GM21526 (cell line): ENCODE measurements at regions not wholly inside any gene's neighbourhood (a gene's known extent, or its start where the extent isn't known, plus 50 kb on each side); places are given as distances from the start of the nearest gene placed in this dataset.

Source experiments
- ATAC-seq: cut with Tn5 transposase; IDR thresholded peaks from one replicate; pipeline ENCODE4 v1.9.1; 2021; ENCODE audit warnings: moderate library complexity; ENCODE audit not compliant: unreplicated experiment, low FRiP score

DNA sequence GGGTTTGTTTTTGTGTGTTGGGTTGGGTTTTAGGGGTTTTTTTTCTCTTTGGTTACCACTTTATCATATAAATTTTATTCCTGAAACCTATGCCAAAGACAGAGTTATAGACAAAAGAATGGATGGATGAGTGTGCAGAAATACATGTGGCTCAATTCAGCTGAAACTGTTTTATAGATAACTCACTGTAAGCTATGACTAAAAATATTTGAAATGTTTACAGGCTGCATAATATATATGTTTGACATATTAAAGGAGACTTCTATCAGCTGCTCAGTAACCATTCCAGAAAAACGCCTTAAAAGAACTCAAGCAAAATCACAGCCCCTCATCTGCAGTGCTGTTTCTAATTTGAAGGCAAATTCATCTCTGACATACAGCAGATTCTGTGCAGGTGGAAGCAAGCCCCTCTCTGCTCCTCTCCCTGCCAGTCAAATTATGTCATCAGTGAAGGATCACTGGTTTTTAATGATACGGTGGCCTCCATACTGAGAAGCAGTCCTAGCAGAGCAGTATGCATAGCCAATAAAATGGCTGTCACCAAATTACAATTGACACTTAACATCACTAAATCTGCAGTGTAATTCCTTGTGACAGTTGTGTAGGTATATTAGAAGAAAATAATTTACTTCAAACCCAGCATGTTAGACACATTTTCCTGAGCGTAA, 301.6 kb downstream of the NR2F1-AS1 start:
- ATAC-seq: no peak

DNA sequence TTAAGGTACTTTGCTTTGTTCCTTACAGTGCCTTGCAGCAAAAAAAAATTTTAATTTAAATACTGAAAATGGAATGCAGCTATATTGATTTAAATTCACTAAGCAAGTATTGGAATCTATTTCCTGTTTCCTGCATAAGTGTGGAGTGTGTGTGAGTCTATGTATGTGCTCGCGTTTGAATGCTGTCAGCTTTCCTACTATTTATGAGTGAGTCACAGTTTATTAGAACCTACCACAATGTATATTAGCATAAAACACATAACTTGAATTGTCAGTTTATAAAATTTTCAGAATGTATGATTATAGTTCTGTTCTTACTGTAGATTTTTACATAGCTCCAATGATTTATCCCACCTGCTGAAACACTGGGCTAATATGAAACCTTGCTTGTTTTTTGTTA, 302.1 kb downstream of the NR2F1-AS1 start:
- ATAC-seq: no peak

DNA sequence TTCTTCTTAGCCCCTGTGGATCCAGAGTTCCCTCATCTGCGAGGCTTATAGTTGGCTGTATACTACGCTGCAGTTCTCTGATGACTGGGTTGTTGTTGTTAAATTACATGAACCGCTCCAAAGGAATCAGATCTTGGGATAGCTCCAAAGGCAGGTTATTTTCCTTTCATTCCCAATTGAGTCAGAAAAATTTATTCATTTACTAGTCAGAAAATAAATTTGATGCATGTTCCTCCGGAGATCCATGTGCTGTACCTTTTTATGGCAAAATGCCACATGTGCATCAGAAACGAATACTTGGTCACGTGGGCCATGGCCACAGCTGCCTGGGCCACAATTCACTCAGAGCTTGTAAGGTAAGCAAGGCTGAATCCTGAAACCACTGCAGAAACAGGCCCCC, 304.0 kb downstream of the NR2F1-AS1 start:
- no peak for ATAC-seq

DNA sequence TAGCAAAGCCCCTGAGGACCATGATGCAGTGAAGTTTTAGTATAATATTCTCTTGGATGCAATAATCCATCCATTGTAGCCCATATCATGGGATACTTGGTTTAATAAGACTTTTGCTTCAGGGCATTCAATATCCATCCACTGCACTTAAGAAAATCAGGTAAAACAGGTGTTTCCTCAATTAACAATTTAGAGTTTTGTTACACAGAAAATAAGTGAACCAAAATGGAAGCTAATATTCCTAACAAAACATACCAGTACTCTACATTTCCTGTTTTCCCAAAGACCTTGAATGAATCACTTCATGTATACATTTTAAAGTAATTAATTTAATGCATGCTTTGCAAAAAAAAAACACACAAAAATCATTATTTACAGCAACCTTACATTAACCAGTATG, 305.6 kb downstream of the NR2F1-AS1 start:
- no peak for ATAC-seq

DNA sequence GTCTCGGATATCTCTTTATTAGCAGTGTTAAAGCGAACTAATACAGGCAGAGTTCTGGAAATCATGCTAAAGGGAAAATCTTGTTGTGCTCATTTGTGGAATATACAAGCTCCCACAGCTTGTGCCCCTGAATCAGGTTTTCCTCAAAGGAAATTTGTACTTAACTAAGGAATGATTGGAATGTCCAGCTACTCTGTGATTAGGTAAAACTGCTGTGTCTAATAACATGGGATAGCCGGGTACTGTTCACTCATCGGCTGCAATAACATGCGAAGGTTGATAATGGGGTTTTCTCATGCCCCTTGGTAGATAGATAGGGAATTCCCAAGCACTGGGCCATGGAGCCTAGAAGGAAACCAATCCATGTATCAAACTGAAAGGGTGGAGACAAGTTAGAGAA, 306.7 kb downstream of the NR2F1-AS1 start:
- ATAC-seq: no peak

DNA sequence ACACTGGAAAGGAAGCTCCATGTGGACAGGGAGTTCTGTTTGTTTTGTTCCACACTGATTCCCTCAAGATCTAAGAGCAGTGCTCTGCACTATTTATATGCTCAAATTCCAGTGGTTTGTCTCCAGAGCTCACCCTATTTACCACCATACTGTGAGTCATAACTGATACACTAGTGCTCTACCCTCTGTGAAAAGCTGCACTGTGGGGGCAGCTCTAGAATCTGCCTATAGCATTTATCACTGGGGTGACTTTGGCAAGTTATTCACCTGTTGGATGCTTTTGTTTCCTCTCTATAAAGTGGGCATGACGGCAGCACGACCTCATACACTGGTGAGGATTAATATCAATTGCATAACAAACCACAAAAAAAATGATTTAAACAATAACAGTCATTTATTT, 307.8 kb downstream of the NR2F1-AS1 start:
- no peak for ATAC-seq

DNA sequence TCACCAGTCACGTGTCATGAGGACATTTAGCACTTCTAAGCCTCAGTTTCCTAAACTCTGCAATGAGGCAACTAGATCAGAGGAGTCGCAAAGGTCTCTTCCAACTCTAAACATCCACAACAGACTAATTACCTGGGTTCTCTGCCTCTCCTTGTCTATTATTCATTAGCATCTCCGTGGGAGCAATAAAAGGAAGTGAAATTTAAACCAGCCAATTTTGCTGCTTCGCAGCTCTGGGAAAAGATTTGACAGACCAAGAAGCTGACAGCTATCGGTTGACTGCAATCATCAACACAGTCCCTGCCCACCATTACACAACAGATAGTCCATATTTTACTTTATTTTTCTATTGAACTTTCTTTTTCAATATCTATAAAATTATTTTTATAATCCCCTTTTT, 308.9 kb downstream of the NR2F1-AS1 start:
- ATAC-seq: no peak

DNA sequence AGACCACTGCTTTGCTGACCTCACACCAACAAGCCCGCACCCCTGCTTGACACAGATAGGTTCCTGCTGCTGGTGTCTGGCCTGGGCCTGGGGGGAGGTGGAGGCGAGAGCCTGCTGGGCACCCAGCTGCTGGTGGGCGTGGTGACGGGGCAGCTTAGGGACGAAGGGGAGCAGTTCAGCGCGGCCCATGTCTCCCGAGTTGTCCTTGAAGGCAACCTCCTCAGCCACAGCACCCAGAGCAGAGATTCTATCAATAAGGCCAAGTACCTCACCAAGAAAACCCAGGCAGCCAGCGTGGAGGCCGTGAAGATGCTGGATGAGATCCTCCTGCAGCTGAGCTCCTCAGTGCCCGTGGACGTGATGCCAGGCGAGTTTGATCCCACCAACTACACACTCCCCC, 313.3 kb downstream of the NR2F1-AS1 start:
- ATAC-seq: no peak

DNA sequence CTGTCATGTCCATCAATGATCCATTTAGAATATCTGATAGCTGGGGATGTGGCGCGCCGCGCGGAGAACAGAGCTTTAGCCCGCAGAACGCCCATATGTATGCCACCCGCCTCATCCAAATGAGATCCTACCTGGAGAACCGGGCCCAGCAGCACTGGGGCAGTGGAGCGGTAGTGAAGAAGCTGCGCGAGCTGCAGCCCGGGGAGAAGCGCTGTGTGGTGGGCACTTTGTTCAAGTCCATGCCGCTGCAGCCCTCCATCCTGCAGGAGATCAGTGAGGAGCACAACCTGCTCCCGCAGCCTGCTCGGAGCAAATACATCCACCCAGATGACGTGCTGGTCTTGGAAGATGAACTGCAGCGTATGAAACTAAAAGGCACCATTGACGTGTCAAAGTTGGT, 313.7 kb downstream of the NR2F1-AS1 start:
- ATAC-seq: no peak

DNA sequence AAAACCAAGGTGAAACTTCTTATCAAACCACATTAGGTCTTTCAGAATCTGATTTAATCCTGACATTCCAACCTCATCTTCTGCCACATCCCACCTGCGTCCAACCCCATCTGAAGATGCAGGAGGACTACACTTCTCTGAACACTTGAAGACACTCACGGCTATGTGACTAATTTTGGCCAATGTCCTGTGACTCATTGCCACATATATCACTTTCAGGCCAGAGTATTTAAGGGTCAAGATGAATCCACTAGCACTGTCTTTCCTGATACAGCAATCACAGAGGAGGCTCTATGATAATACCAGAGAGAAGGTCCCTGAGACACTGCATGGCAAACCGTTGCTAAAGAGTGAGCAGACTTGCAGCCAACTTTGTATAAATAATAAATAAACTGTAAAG, 323.4 kb downstream of the NR2F1-AS1 start:
- no peak for ATAC-seq

DNA sequence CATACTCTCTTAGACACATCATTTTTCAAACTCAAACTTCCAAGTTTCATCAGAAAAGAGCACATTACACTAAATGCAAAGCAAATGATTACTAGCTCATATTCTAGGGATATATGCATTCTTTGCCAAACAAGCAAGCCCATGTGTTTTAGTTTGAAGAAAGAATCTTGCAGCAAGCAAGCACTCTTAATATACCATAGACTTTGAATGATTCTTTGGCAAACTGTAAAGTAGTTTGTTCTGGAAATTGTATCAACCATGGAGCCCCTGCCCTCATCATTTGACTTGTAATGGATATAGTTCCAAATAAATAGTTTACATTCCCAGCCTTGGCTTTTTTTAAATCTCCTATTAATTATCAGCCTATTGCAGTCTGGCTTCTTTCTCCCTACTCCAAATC, 325.2 kb downstream of the NR2F1-AS1 start:
- ATAC-seq: no peak

DNA sequence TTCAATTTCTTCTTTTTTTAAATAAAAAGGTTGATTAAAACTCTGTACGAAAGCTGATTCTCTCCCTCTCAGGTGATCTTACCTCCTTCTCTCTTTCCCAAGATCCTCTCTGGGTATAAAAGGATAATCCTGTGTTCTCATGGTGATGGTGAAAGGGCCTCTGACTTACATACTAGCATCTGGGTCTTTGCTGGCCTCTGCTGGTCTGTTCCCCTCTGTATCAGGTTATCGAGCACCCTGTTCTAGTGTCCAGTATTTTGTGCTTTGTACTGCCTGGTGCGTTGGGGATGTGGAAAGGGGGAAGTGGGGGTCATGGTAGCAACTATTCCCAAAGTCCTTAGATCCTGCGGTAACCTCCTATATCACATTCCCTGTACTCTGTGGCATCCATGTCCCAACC, 328.9 kb downstream of the NR2F1-AS1 start:
- no peak for ATAC-seq

DNA sequence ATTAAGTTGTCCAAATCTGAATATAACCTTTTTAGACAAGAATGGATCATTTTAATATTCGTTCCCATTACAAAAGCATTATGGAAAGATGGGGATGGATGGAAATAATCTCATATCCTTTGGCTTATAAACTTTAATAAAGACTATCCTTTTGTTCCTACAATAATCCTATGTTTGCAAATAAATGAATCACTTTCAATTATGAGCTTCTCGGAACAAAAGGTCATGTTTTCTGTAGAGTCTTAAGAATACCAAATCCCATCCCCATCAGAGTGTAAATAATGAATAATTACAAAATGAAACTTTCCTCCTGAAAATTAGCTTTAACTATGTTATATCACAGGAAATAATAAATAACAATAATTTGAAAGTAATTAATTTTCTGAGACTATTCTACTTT, 329.7 kb downstream of the NR2F1-AS1 start:
- no peak for ATAC-seq

DNA sequence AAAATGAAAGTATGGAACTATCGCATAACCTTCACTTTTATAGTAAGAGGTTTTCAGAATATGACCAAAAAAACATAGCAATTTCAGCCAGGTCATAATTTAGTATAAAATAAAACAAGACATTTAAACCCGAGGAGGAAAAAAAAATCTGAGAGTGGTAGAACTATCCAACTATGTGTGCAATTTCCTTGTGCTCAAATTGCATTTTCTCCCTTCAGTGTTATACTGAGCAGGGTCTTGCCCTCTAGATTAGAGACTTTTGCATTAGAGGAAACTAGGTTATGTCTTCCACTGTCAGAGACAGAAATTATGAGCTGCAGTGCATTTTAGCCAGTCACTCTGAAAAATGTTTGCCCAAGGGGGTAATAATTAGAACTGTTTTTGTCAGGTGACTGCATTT, 330.6 kb downstream of the NR2F1-AS1 start:
- ATAC-seq: no peak

DNA sequence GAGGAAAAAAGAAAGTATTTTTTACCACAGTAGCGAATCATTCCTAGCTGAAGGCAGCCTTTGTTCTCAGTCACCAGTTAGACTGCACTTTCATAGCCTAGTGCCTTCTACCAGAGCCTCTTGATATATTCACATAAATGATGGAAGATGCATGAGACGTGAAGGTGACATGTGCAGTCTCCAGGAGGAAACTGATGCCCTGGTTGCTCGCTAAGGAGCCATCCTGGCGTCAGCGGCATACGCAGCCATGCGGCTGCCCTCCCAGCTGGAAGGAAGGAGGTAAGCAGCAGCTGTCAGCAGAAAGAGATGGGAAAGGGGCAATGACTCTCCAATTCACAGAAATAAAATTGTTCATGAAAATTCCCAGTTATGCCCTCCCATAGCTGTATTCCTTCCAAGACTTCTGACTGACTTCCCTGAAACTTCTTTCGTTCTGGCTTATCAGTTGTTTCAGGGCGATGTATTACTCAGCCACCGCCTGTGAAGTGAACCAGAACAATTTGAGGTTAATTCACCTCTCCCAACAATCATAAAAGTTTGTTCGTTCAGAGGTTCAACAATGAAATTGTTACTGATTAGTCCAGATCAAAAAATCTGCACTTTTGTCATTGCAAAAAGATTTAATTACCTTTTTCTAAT, 331.2 kb downstream of the NR2F1-AS1 start:
- ATAC-seq: no peak

DNA sequence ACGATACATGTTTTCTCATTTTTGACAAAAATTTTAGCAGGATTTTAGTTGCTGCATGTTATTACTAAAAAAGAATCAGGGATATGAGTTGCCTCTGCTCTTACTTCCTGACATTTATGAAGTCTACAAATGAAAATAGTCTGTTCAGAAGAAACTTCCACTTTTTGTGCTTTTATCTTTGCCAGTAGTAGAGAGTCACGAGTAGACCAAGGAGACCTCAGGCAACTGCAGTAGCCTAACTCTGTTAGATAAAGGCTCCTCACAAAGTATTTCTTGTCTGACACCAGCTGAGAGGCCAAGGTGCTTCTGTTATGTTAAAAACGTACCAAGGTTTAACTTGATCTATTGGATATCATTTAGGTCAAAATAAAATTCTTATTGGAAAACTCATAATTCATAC, 333.9 kb downstream of the NR2F1-AS1 start:
- ATAC-seq: no peak

DNA sequence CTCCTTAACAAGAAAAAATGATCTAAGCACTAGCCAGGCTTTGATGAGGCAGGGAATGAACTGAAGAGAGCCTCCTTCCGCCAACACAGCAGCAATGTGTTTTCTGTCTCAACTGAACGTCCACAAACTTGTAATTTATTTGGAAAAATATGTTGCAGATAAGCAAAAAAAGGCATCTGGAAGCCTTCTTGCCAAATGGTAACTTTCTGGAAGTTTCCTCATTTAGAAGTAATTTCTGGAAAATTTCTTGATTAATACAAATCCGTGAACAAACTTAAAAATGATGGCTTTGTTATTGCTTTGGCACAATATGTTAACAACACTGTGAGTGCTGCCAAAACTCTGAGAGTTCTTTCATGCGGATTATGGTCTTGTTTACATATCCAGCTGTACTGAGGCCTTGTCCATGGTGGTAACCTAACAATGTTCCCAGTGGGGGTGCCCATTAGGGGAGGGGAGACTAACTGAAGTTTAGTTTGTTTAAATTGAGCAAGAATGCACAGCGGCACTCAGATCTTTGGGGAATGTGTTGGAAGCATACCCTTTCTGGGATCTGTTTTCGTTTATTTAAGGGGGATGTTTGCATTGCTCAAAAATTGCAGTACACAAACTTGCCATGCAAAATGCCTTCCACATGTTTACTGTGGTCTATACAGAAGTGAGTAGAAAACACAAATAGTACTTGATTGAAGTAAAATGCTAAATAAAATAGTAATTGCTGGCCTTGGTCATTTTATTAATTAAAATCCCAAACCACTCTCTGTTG, 334.7 kb downstream of the NR2F1-AS1 start:
- ATAC-seq: no peak

DNA sequence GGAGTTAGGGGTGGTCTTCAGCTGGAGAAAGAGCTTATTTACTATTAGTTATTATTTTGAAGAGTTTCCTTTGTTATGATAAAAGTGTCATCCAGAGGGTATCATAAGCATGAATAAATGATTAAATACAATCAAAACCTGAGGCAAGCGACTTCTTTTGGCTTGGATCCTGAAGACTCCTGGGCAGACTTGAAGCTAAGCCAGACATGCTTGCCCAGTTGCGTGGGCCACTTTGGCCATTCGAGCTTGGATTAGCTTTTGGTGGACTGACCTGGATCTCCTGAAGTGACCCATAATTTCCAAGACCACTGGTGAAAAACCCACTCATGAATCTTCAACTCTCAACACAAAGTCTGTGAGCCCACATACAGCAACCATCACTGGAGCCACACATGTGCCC, 335.8 kb downstream of the NR2F1-AS1 start:
- ATAC-seq: no peak

DNA sequence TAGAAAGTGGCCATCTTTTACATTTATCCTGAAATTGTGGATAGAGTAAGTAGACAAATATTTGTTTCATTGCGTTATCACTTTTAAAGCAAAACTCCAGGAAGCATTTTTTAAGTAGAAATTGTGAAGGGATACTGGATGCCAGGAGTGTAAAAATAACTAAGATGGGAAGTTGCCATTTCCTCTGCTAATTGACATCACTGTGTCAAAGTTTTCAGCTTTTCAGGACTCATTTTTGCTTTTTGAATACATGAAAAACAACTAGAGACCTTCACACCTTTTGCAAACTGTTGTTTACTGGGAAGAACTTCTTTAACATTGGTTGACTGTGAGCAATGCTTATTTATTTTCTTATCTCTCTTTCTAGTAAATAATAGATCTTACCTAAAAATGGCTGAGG, 337.5 kb downstream of the NR2F1-AS1 start:
- ATAC-seq: no peak

DNA sequence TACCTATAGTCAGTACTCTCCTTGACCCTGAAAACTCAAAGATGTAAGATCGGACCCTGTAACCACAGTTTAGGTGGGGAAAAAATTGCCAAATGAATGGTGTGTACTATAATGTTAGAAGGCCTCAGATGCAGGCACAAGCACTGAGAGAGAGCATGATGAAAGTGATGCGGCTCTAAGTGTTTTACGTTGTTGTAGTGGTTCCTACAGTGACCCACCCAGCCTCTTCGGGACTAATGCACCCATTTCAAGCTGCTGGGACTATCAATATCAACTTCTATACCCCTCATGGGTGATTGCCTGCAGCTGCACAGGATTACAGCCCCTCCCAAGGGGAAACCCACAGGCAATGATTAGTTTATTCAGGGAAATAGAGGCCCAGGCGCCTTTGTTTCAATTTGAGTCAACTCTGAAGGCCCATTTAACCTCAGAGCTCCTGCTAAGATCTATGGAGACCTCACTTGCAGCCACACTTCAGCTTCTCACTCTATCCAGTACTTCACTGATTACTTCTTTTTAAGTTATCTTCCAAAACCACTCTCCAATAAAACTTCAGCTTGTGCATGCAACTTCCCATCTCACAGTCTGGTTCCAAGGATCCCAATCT, 340.7 kb downstream of the NR2F1-AS1 start:
- no peak for ATAC-seq

DNA sequence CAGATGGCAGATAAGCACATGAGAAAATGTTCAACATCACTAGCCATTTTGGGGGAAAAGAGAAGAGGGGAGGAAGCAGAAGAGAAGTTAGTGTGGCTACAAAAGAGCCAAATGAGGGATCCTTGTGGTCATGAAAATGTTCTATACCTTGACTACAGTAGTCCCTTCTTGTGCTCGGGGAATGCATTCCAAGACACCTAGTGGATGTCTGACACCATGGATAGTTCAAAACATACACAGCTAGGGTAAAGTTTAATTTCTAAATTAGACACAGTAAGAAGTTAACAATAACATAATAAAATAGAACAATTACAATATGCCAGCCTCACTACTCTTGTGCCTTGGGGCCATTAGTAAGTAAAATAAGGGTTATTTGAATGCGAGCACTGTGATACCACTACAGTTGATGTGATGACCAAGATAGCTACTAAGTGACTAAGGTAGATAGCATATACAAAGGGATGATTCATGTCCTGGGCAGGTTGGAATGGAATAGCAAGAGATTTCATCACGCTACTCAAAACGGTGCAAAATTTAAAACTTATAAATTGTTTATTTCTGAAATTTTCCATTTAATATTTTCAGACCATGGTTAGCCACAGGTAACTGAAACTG, 344.1 kb downstream of the NR2F1-AS1 start:
- ATAC-seq: no peak
